ENCODE measurements at regions not wholly inside any gene's neighbourhood (a gene's known extent, or its start where the extent isn't known, plus 50 kb on each side); places are given as distances from the start of the nearest gene placed in this dataset.

DNA sequence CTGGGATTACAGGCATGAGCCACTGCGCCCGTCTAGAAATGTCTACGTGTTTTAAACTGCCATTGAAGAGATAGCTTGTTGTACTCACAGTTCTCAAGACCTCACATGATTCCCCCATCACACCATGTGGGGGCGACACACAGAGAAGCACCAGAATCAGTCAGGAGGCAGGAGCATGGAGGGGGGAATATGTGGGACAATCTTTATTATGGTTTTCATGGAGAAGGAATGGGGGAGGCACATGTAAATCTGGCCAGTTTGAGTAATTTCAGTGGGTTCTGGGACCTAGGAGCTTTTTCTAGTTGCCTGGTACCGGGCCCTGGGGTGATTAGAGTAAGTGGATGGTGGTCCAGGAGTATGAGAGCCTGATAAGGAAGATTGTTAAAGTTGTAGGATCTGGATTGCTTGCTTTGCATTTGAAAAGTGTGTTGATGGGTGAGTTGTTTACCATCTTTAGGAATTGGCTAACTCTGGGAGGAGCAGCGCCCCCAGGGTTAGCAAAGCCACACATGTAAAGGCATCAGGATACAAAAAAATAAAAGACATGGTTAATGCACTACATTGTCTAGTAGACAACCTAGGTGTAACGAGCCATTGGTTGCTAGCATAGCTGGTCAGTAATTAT, 85.4 kb upstream of the SLC13A1 start:
- Histone ChIP-seq H3K4me3 (replicated peaks in 1 of 3; ENCODE audit: insufficient read depth in 1 of 3, low read depth in 1 of 3, low read length in 3 of 3) (no peak overlapping the region), H3K79me2 (ENCODE audit: control insufficient read depth, insufficient read depth, low read length) (no peaks in the 10 kb centered on the region), H3K9me3 (replicated peaks; ENCODE audit: control insufficient read depth, insufficient read depth, low read length) (no peaks in the 10 kb centered on the region), H2AFZ (ENCODE audit: low read depth, low read length) (no peak overlapping the region), H3K27ac (ENCODE audit: insufficient read depth, low read depth, low read length) (no peak overlapping the region), H3K4me1 (ENCODE audit: control insufficient read depth, extremely low read depth, insufficient read depth, low read length) (no peaks in the 10 kb centered on the region), H3K9me1 (replicated peaks; ENCODE audit: control insufficient read depth, extremely low read depth, insufficient read depth, low read length) (no peaks in the 10 kb centered on the region), H3K9ac (replicated peaks; ENCODE audit: extremely low read depth, insufficient read depth, low read length) (no peak overlapping the region), H3K36me3 (ENCODE audit: control insufficient read depth in 2 of 2, extremely low read depth in 1 of 2, insufficient read depth in 2 of 2, low read length in 2 of 2) (no peaks in the 10 kb centered on the region), H3K4me2 (ENCODE audit: insufficient read depth, low read length) (no peak overlapping the region), H3K27me3 (ENCODE audit: control insufficient read depth in 2 of 2, insufficient read depth in 2 of 2, low read length in 2 of 2) (no peaks in the 10 kb centered on the region), H4K20me1 (replicated peaks; ENCODE audit: control insufficient read depth, extremely low read depth, insufficient read depth, low read length) (no peaks in the 10 kb centered on the region)
- DNase-seq (ENCODE audit: low read depth, low spot score) (no peak), FAIRE-seq (no peak)
- dilution Hi-C loops (cut with MboI; ENCODE audit: extremely low pct_ligation_motif_present, low sequenced_read_pairs) (no loop called here), intact Hi-C loops (cut with micrococcal nuclease) (no loop called here)
- ChIA-PET CTCF (no interaction called here), POLR2A (no interaction called here)
- no TSS peak for BruUV-seq (replicated peaks)
- TF ChIP-seq POLR2AphosphoS5 (IDR thresholded peaks at IDR 0.05; ENCODE audit: insufficient read depth, low read depth, low read length) (no peak), GATA2 (IDR thresholded peaks at IDR 0.05; ENCODE audit: insufficient read depth, insufficient read length, low read depth, low read length) (no peak), FOS (IDR thresholded peaks at IDR 0.05; ENCODE audit: borderline replicate concordance, insufficient read depth, low read length) (no peak), MYC (IDR thresholded peaks at IDR 0.05; ENCODE audit: low read depth, low read length) (no peak), JUN (IDR thresholded peaks at IDR 0.05; ENCODE audit: borderline replicate concordance, insufficient read depth, insufficient read length, low read depth) (no peak), EZH2 (IDR thresholded peaks at IDR 0.05; ENCODE audit: borderline replicate concordance, low read depth, low read length, severe bottlenecking) (no peak), POLR2A (IDR thresholded peaks at IDR 0.05; ENCODE audit: low read depth, low read length) (no peak)
- TF ChIP-seq, protein P1, sequence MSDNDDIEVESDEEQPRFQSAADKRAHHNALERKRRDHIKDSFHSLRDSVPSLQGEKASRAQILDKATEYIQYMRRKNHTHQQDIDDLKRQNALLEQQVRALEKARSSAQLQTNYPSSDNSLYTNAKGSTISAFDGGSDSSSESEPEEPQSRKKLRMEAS (IDR thresholded peaks at IDR 0.05; ENCODE audit: insufficient read depth, insufficient read length): no peak
- TF ChIP-seq, protein P2, sequence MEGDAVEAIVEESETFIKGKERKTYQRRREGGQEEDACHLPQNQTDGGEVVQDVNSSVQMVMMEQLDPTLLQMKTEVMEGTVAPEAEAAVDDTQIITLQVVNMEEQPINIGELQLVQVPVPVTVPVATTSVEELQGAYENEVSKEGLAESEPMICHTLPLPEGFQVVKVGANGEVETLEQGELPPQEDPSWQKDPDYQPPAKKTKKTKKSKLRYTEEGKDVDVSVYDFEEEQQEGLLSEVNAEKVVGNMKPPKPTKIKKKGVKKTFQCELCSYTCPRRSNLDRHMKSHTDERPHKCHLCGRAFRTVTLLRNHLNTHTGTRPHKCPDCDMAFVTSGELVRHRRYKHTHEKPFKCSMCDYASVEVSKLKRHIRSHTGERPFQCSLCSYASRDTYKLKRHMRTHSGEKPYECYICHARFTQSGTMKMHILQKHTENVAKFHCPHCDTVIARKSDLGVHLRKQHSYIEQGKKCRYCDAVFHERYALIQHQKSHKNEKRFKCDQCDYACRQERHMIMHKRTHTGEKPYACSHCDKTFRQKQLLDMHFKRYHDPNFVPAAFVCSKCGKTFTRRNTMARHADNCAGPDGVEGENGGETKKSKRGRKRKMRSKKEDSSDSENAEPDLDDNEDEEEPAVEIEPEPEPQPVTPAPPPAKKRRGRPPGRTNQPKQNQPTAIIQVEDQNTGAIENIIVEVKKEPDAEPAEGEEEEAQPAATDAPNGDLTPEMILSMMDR (IDR thresholded peaks at IDR 0.05; ENCODE audit: extremely low read depth in 1 of 2, insufficient read depth in 1 of 2, low read depth in 1 of 2, low read length in 2 of 2): no peak

Measured in endothelial cell of umbilical vein (primary cell).